IPS-20b (cell line): ENCODE measurements at regions not wholly inside any gene's neighbourhood (a gene's known extent, or its start where the extent isn't known, plus 50 kb on each side); places are given as distances from the start of the nearest gene placed in this dataset.

Source experiments
- H3K27ac ChIP-seq: one replicate; pipeline ENCODE4 v1.5.1; 2013; ENCODE audit warnings: low read length
- H3K27me3 ChIP-seq: 2 replicates; pipeline ENCODE4 v1.6.1; 2013; ENCODE audit warnings: mild to moderate bottlenecking, low read length, inconsistent platforms; ENCODE audit not compliant: insufficient read depth
- H3K36me3 ChIP-seq: 2 replicates; pipeline ENCODE4 v1.6.1; 2013; ENCODE audit warnings: low read depth, mild to moderate bottlenecking, inconsistent platforms, low read length, moderate library complexity; ENCODE audit not compliant: insufficient read depth
- H3K4me1 ChIP-seq: 2 replicates; pipeline ENCODE4 v1.6.1; 2013; ENCODE audit warnings: mild to moderate bottlenecking, control low read depth, inconsistent platforms, low read length, moderate library complexity; ENCODE audit not compliant: insufficient read depth
- H3K4me3 ChIP-seq: 2 replicates; pipeline ENCODE4 v1.5.1; 2013; ENCODE audit warnings: mild to moderate bottlenecking, low read length, inconsistent platforms
- H3K9ac ChIP-seq: 2 replicates; pipeline ENCODE4 v1.6.1; 2013; ENCODE audit warnings: low read depth, mild to moderate bottlenecking, inconsistent platforms, low read length, moderate library complexity
- H3K9me3 ChIP-seq: 2 replicates; pipeline ENCODE4 v1.6.1; 2013; ENCODE audit warnings: mild to moderate bottlenecking, low read depth, low read length, inconsistent platforms; ENCODE audit not compliant: insufficient read depth

DNA sequence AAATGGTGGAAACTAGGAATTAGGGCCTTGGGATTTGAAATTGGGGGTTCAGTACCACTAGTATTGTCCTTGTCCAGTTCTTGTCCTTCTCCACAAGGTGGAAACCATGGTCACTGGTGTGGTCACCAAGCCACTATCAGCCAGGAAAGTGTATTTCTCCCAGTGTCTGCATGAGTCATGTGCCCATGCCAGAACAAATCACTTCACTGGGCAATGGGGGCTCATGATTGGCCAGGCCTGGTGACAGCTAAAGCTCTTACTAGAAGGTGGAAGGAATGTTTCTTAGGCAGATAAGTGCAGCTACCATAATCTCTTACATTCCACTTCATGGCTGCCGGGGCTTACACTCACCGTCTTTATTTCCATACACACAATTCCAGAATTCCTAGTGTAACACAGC, 124.8 kb upstream of the TACR1 start:
- no peak overlapping the region for H3K27ac ChIP-seq
- no peaks in the 10 kb centered on the region for H3K9me3 ChIP-seq
- H3K36me3 ChIP-seq = no peaks in the 10 kb centered on the region
- no peak overlapping the region for H3K9ac ChIP-seq
- H3K4me3 ChIP-seq = no peak overlapping the region
- no peaks in the 10 kb centered on the region; the same call in 1 of the 2 replicates for H3K4me1 ChIP-seq
- no peaks in the 10 kb centered on the region for H3K27me3 ChIP-seq

DNA sequence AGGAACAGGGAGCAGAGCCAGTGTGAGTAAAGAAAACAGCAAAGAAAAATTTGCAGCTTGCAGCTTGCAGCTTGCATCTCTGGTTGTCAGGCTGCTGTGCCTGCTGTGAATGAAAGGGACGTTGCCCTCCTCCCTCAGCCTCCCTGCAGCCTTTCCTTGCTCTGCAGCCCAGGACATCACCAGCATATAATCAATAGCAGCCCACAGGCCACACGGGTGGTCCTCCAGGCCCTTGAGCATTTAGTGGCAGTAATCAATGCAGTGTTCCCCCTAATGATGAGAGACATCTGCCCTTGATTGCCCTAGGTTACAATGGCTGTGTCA, 122.2 kb upstream of the TACR1 start:
- Histone ChIP-seq H3K4me3 (no peak overlapping the region), H3K27ac (no peak overlapping the region), H3K27me3 (no peaks in the 10 kb centered on the region), H3K9ac (no peak overlapping the region), H3K4me1 (no peaks in the 10 kb centered on the region; the same call in 1 of the 2 replicates), H3K9me3 (no peaks in the 10 kb centered on the region), H3K36me3 (no peaks in the 10 kb centered on the region)

DNA sequence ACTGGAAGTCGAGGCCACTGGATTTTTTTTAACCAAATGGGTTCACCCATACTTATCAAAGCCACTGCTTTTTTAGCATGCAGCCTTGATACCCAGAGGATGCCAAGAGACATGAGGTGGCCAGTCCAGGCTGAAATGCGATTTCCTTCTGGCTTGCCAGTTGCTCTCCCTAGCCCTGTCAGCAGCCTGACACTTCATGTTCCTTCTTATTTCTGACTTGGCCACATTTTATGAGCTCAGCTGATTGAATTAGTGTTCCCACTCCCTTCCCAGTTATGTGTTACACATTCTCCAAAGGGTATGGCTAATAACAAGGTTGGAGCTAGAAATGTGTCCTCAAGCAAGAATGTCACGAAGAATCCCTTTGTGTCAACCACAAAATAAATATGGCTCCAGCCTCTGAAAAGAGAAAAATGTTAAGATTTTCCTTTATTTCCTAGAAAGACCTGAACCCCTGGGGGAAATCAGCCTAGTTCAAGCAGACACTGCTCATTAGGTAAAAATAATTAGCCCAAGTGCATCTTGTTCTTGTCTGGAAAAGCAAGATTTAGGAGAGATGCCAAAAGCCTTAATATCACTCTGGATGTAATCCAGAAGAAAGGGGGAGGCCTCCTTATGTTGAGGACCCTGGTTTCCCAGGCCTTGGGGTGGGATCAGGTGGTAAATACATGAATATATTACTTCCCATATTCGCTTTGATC, 121.7 kb upstream of the TACR1 start:
- H3K9me3 ChIP-seq = no peaks in the 10 kb centered on the region
- no peaks in the 10 kb centered on the region for H3K36me3 ChIP-seq
- no peaks in the 10 kb centered on the region for H3K27me3 ChIP-seq
- H3K9ac ChIP-seq = no peak overlapping the region
- H3K4me3 ChIP-seq = no peak overlapping the region
- H3K4me1 ChIP-seq = no peaks in the 10 kb centered on the region; the same call in 1 of the 2 replicates
- no peak overlapping the region for H3K27ac ChIP-seq

DNA sequence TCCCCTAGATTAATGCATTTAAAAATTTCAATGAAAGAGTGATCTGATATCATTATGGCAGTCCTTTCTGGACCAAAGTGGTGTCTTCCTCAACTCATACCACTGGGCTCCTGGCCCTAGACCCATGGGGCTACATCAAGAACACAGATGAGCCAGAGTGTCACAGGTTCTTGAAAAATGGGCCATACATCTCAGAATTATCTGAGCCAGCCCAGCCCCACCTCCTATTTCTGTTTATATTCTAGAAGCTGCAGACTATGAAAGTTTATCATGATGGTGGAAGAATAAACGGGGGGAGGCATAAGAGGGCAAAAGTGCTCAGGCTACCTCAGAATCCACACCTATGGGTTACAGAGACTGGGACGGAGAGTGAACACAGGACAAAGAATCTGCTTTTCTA, 120.6 kb upstream of the TACR1 start:
- H3K36me3 ChIP-seq = no peaks in the 10 kb centered on the region

DNA sequence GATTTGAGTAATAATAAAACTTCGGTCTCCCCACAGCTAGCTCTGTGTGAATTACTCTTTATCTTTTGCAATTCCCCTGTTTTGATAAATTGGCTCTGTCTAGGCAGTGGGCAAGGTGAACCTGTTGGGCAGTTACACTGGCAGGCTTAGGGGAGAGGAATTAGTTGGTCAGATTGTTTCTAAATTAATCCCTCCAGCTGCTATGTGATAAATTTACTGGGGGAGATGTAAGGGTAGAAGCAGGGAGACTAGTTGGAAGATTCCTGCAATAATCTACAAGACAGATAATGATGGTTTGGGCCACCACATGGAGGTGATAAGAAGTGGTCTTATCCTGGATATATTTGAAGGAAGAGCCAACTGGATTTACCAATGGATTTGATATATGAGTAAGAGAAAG, 118.5 kb upstream of the TACR1 start:
- Histone ChIP-seq H3K9me3 (no peaks in the 10 kb centered on the region), H3K36me3 (no peaks in the 10 kb centered on the region), H3K27ac (no peak overlapping the region), H3K9ac (no peak overlapping the region), H3K4me3 (no peak overlapping the region), H3K27me3 (no peaks in the 10 kb centered on the region), H3K4me1 (no peaks in the 10 kb centered on the region; the same call in 1 of the 2 replicates)

More for the DNA sequence above, 120.6 kb upstream of the TACR1 start:
- Histone ChIP-seq H3K27me3 (no peaks in the 10 kb centered on the region), H3K9me3 (no peaks in the 10 kb centered on the region), H3K4me3 (no peak overlapping the region), H3K9ac (no peak overlapping the region), H3K27ac (no peak overlapping the region), H3K4me1 (no peaks in the 10 kb centered on the region; the same call in 1 of the 2 replicates)

DNA sequence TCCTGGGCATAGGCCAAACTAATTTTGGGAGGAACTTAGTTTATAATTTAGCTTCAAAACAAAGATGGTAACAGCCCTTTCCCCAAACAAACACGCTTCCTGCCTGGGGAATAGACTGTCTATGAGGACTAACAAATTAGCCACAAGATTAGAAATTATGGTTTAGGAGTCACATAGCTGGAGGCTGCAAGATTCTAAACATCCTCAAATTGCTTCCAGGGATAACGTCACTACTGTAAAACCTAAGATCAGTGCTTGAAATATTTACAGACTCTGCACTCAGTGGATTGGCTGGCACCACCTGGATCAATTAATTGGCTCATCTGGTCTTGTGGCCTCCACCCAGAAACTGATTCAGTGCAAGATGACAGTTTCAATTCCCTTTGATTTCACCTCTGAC, 118.0 kb upstream of the TACR1 start:
- H3K9me3 ChIP-seq = no peaks in the 10 kb centered on the region
- H3K4me3 ChIP-seq = no peak overlapping the region
- H3K27ac ChIP-seq = no peak overlapping the region
- no peak overlapping the region for H3K9ac ChIP-seq
- no peaks in the 10 kb centered on the region for H3K27me3 ChIP-seq
- no peaks in the 10 kb centered on the region; the same call in 1 of the 2 replicates for H3K4me1 ChIP-seq
- H3K36me3 ChIP-seq = no peaks in the 10 kb centered on the region

- H3K36me3 ChIP-seq = no peaks in the 10 kb centered on the region
- no peak overlapping the region for H3K9ac ChIP-seq
- H3K9me3 ChIP-seq = no peaks in the 10 kb centered on the region
- H3K4me1 ChIP-seq = no peaks in the 10 kb centered on the region
- H3K27ac ChIP-seq = no peak overlapping the region
- no peak overlapping the region for H3K4me3 ChIP-seq
- no peaks in the 10 kb centered on the region for H3K27me3 ChIP-seq
These were observed 116.1 kb upstream of the TACR1 start for GRCh38 chr2:75315436-75315835.

- Histone ChIP-seq H3K4me3 (no peak overlapping the region), H3K27me3 (no peaks in the 10 kb centered on the region), H3K9ac (no peak overlapping the region), H3K9me3 (no peaks in the 10 kb centered on the region), H3K36me3 (no peaks in the 10 kb centered on the region), H3K27ac (no peak overlapping the region), H3K4me1 (no peaks in the 10 kb centered on the region)
These were observed 112.7 kb upstream of the TACR1 start for GRCh38 chr2:75311993-75312392.

DNA sequence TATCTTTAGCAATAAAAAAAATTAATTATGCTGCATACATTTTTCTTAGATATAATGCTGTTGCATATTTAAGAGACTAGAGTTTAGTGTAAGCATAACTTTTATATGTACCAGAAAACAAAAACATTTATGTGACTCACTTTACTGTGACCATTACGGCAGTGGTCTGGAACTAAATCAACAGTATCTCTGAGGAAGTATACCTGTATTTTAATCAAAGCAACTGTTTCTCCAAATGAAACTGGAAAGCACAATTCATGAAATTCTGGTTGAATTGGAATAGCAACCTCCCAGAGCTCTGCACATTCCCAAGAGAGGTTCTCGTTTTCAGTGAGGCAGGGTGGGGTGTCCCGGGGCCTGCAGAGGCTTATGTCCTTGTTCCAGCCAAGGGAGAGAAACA, 112.2 kb upstream of the TACR1 start:
- Histone ChIP-seq H3K27me3 (no peaks in the 10 kb centered on the region), H3K4me3 (no peak overlapping the region), H3K4me1 (no peaks in the 10 kb centered on the region)

DNA sequence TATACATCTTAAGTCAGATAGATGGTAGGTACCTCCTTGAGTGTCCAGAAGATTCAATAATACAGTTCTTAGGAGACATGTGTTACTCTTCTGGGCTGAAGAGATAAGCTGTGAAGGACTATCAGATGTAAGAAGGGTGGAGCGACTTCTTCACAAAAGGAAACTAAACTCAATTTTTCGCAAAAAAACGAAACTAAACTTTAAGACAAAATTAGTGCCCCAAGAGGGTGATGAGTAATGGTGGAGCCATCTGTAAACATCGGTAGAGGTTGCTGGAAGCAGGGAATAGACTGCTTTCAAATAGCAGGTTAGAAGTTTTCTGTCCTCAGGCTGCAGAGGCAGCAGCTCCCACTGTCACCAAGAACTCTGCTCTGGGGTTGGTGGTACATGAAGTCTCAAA, 111.6 kb upstream of the TACR1 start:
- Histone ChIP-seq H3K27me3 (no peaks in the 10 kb centered on the region), H3K4me1 (no peaks in the 10 kb centered on the region), H3K4me3 (no peak overlapping the region), H3K9me3 (no peaks in the 10 kb centered on the region), H3K36me3 (no peaks in the 10 kb centered on the region), H3K27ac (no peak overlapping the region), H3K9ac (no peak overlapping the region)

More for the DNA sequence above, 112.2 kb upstream of the TACR1 start:
- no peak overlapping the region for H3K27ac ChIP-seq
- no peak overlapping the region for H3K9ac ChIP-seq
- H3K9me3 ChIP-seq = no peaks in the 10 kb centered on the region
- no peaks in the 10 kb centered on the region for H3K36me3 ChIP-seq

GRCh38 chr2:75309596-75310463, 110.5 kb upstream of the TACR1 start:
- Histone ChIP-seq H3K4me3 (no peak overlapping the region), H3K36me3 (no peaks in the 10 kb centered on the region), H3K9me3 (no peaks in the 10 kb centered on the region), H3K9ac (no peak overlapping the region), H3K4me1 (no peaks in the 10 kb centered on the region), H3K27ac (no peak overlapping the region), H3K27me3 (no peaks in the 10 kb centered on the region)

DNA sequence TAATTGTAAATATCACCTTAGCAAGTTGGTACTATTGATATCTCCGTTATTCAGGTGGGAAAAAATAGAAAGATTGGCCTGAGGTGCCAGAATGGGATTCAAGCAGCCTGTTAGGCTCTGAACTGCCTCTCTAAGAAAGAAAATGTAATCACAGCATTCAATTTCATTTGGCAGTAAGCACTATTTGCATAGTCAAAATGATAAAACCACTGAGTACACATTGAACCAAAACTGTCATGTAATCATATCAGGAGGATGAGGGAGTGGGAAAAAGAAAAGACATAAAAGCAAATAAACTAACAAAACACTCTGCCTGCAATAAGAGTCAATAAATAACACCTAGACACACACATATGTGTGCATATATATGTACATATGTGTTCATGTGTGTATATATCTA, 103.9 kb upstream of the TACR1 start:
- H3K4me3 ChIP-seq = no peak overlapping the region
- H3K9ac ChIP-seq = no peak overlapping the region
- no peak overlapping the region for H3K27ac ChIP-seq

More for the DNA sequence above, 103.9 kb upstream of the TACR1 start:
- Histone ChIP-seq H3K9me3 (peaks cover 8% of the 10 kb centered on the region; the same call in 1 of the 2 replicates), H3K4me1 (no peaks in the 10 kb centered on the region), H3K27me3 (no peaks in the 10 kb centered on the region), H3K36me3 (no peaks in the 10 kb centered on the region)
